SK-N-SH (cell line): ENCODE measurements at regions not wholly inside any gene's neighbourhood (a gene's known extent, or its start where the extent isn't known, plus 50 kb on each side); places are given as distances from the start of the nearest gene placed in this dataset.

ENCODE experiments used
- CTCF ChIA-PET: fragments of 300-600, 350-600 bp; formaldehyde crosslinking; extraction: SDS; loops from one replicate; lab custom pipeline; 2021; lab: Yijun Ruan, JAX
- POLR2A ChIA-PET: fragments of 350-600 bp; sonication (Branson Sonifier 250); formaldehyde crosslinking; extraction: SDS; loops from one replicate; lab custom pipeline; 2020; ENCODE audit warnings: antibody characterized with exemption, inconsistent platforms; lab: Yijun Ruan, JAX
- DNase-seq: peaks from one replicate; pipeline ENCODE4 v3.0.0; 2012
- H2AFZ ChIP-seq: fragments of 200-600 bp; sonication (generic); 2 replicates; pipeline ENCODE4 v1.8.1; 2016; ENCODE audit warnings: antibody characterized with exemption, mild to moderate bottlenecking, low read depth
- H3F3A ChIP-seq: fragments of 200-600 bp; sonication (generic); replicated peaks from 2 replicates; pipeline ENCODE3; 2016; ENCODE audit warnings: antibody characterized with exemption, mild to moderate bottlenecking; ENCODE audit not compliant: insufficient read depth
- H3K27ac ChIP-seq, 2 experiments: fragments of 200-500 bp in 1 of 2; fragments of 200-600 bp in 1 of 2; sonication (Bioruptor generic) in 1 of 2; sonication (generic), shearing (Covaris generic) in 1 of 2; 2 replicates each; pipeline versions ENCODE4 v1.5.1 to v1.6.1; 2014 to 2016; ENCODE audit warnings: low read depth in 2 of 2, inconsistent platforms in 1 of 2, low read length in 1 of 2, mild to moderate bottlenecking in 1 of 2, mixed read lengths in 1 of 2
- H3K27me3 ChIP-seq: fragments of 200-600 bp; sonication (generic), shearing (Covaris generic); 2 replicates; pipeline ENCODE4 v1.6.1; 2016; ENCODE audit warnings: mixed run types; ENCODE audit not compliant: insufficient read depth
- H3K36me3 ChIP-seq, 2 experiments: fragments of 200-500 bp in 1 of 2; fragments of 200-600 bp in 1 of 2; sonication (Bioruptor generic) in 1 of 2; sonication (generic) in 1 of 2; replicated peaks in 1 of 2; 2 replicates each; pipeline versions ENCODE3 to v1.5.1; 2014 to 2016; ENCODE audit warnings: low read length in 1 of 2, mild to moderate bottlenecking in 1 of 2; ENCODE audit not compliant: insufficient read depth in 2 of 2, control insufficient read depth in 1 of 2
- H3K4me1 ChIP-seq, 2 experiments: fragments of 200-500 bp in 1 of 2; fragments of 200-600 bp in 1 of 2; sonication (Bioruptor generic) in 1 of 2; sonication (generic), shearing (Covaris generic) in 1 of 2; 2 replicates each; pipeline versions ENCODE4 v1.5.1 to v1.6.1; 2014 to 2016; ENCODE audit warnings: low read depth in 1 of 2, low read length in 1 of 2, mixed run types in 1 of 2; ENCODE audit not compliant: insufficient read depth in 2 of 2, control insufficient read depth in 1 of 2
- H3K4me2 ChIP-seq: fragments of 200-600 bp; sonication (generic), shearing (Covaris generic); 2 replicates; pipeline ENCODE4 v1.6.1; 2017; ENCODE audit warnings: mixed run types
- H3K4me3 ChIP-seq, 2 experiments: fragments of 200-500 bp in 1 of 2; fragments of 200-600 bp in 1 of 2; sonication (Bioruptor generic) in 1 of 2; sonication (generic), shearing (Covaris generic) in 1 of 2; 2 replicates each; pipeline versions ENCODE4 v1.5.1 to v1.8.1; 2014 to 2016; ENCODE audit warnings: low read depth in 2 of 2, inconsistent platforms in 1 of 2, low read length in 1 of 2, mild to moderate bottlenecking in 1 of 2, mixed read lengths in 1 of 2, moderate library complexity in 1 of 2
- H3K79me2 ChIP-seq: fragments of 200-600 bp; sonication (generic); 2 replicates; pipeline ENCODE4 v1.8.1; 2017; ENCODE audit warnings: mild to moderate bottlenecking; ENCODE audit not compliant: insufficient read depth
- H3K9ac ChIP-seq: fragments of 200-600 bp; sonication (generic); 2 replicates; pipeline ENCODE4 v1.6.1; 2017; ENCODE audit warnings: mixed run types
- H3K9me2 ChIP-seq: fragments of 200-600 bp; sonication (generic); 2 replicates; pipeline ENCODE4 v1.6.1; 2017; ENCODE audit warnings: mixed run types
- H3K9me3 ChIP-seq: fragments of 200-600 bp; sonication (generic); 2 replicates; pipeline ENCODE4 v1.6.1; 2017; ENCODE audit warnings: mixed run types, mild to moderate bottlenecking, moderate library complexity
- H4K20me1 ChIP-seq: fragments of 200-600 bp; sonication (generic); 2 replicates; pipeline ENCODE4 v1.6.1; 2017; ENCODE audit warnings: mild to moderate bottlenecking, mixed run types; ENCODE audit not compliant: insufficient read depth
- EP300 ChIP-seq, 2 experiments: IDR thresholded peaks; 2 replicates each; pipeline versions ENCODE4 v1.4.0 to v1.6.1; 2012; ENCODE audit warnings: borderline replicate concordance in 1 of 2, low read depth in 1 of 2, low read length in 1 of 2
- EZH2phosphoT487 ChIP-seq: fragments of 200-600 bp; sonication (generic); IDR thresholded peaks from 2 replicates; pipeline ENCODE4 v1.6.1; 2017; ENCODE audit warnings: low read depth, mixed run types, mild to moderate bottlenecking, antibody characterized with exemption, moderate library complexity, borderline replicate concordance
- FOXJ3 ChIP-seq: sonication (generic); formaldehyde crosslinking; IDR thresholded peaks from 2 replicates; pipeline ENCODE4 v1.5.1; 2020; ENCODE audit warnings: mild to moderate bottlenecking, missing genetic modification reagents
- FOXM1 ChIP-seq: IDR thresholded peaks from 2 replicates; pipeline ENCODE4 v1.4.0; 2012; ENCODE audit warnings: low read depth, mild to moderate bottlenecking
- IRF3 ChIP-seq: fragments of 150-350 bp; IDR thresholded peaks from 2 replicates; pipeline ENCODE4 v1.6.1; 2016; ENCODE audit warnings: mild to moderate bottlenecking, low read depth, low read length
- MAX ChIP-seq: IDR thresholded peaks from 2 replicates; pipeline ENCODE4 v1.4.0; 2012; ENCODE audit warnings: low read depth
- MXI1 ChIP-seq: IDR thresholded peaks from 2 replicates; pipeline ENCODE4 v1.6.1; 2012; ENCODE audit warnings: mild to moderate bottlenecking, low read depth, low read length, improper control_type of control experiment
- NRF1 ChIP-seq: IDR thresholded peaks from 2 replicates; pipeline ENCODE4 v1.6.1; 2012; ENCODE audit warnings: low read depth, mild to moderate bottlenecking, low read length
- RCOR1 ChIP-seq: fragments of 150-350 bp; IDR thresholded peaks from 2 replicates; pipeline ENCODE4 v1.6.1; 2017; ENCODE audit warnings: antibody characterized with exemption, low read length
- RFX5 ChIP-seq: IDR thresholded peaks from 2 replicates; pipeline ENCODE4 v1.6.1; 2012; ENCODE audit warnings: mild to moderate bottlenecking, improper control_type of control experiment, low read length
- RXRA ChIP-seq: IDR thresholded peaks from 2 replicates; pipeline ENCODE4 v1.4.0; 2012; ENCODE audit warnings: low read depth, mild to moderate bottlenecking, borderline replicate concordance
- TCF12 ChIP-seq: IDR thresholded peaks from 2 replicates; pipeline ENCODE4 v1.4.0; 2012
- TEAD4 ChIP-seq: IDR thresholded peaks from 2 replicates; pipeline ENCODE4 v1.4.0; 2012; ENCODE audit warnings: mild to moderate bottlenecking, borderline replicate concordance; ENCODE audit not compliant: insufficient read depth
- ZBTB33 ChIP-seq: IDR thresholded peaks from 2 replicates; pipeline ENCODE4 v1.4.0; 2012; ENCODE audit warnings: low read depth, borderline replicate concordance
- WGBS: methylation state at CpG from one replicate; pipeline ENCODE4 v1.1.6; 2017; ENCODE audit warnings: low lambda C conversion rate; 5-methylcytosine and 5-hydroxymethylcytosine counted together

GRCh38 chr6:134702279-134702678, 247.6 kb downstream of the ALDH8A1 start:
- Histone ChIP-seq H3K4me3 (no peak overlapping the region), H3F3A (peaks cover 3% of the 10 kb centered on the region), H3K4me2 (no peak overlapping the region), H3K9ac (no peak overlapping the region), H3K9me2 (no peaks in the 10 kb centered on the region), H2AFZ (no peak overlapping the region), H3K9me3 (no peaks in the 10 kb centered on the region), H3K27me3 (no peaks in the 10 kb centered on the region), H3K79me2 (no peaks in the 10 kb centered on the region), H3K4me1 (peaks cover 0 to 6% of the 10 kb centered on the region in 2 experiments; a peak in 2 of 4 replicates), H4K20me1 (no peaks in the 10 kb centered on the region), H3K36me3 (no peaks in the 10 kb centered on the region), H3K27ac (no peak overlapping the region)
- no peak for TF ChIP-seq IRF3
- TF ChIP-seq MXI1 = no peak
- no peak for TF ChIP-seq FOXM1
- no peak for TF ChIP-seq ZBTB33
- TF ChIP-seq RCOR1 = no peak
- no peak for TF ChIP-seq NRF1
- no peak for TF ChIP-seq EZH2phosphoT487
- TF ChIP-seq RFX5 = no peak
- TF ChIP-seq RXRA = no peak
- TF ChIP-seq FOXJ3 (CRISPR knock-in tag) = no peak
- TF ChIP-seq MAX = no peak
- WGBS = 100% methylated on average over 1 of the region's 3 CpGs
- CTCF ChIA-PET = no interaction called here
- POLR2A ChIA-PET = no interaction called here
- no peak for DNase-seq

- no peak overlapping the region for H3K9ac ChIP-seq
- H3F3A ChIP-seq = no peaks in the 10 kb centered on the region
- CTCF ChIA-PET = no interaction called here
- H3K79me2 ChIP-seq = no peaks in the 10 kb centered on the region
- no peaks in the 10 kb centered on the region for H3K4me1 ChIP-seq
- no peak overlapping the region for H3K27ac ChIP-seq
- H3K27me3 ChIP-seq = no peaks in the 10 kb centered on the region
- H4K20me1 ChIP-seq = no peaks in the 10 kb centered on the region
- TF ChIP-seq EZH2phosphoT487 = no peak
- no peak for TF ChIP-seq EP300 (IDR thresholded peaks at IDR 0.05; ENCODE audit: borderline replicate concordance in 1 of 2, low read depth in 1 of 2, low read length in 1 of 2)
- TF ChIP-seq TCF12 = no peak
- no peak for TF ChIP-seq TEAD4
- no peak overlapping the region for H3K4me2 ChIP-seq
- H3K36me3 ChIP-seq = no peaks in the 10 kb centered on the region
- DNase-seq = no peak
- POLR2A ChIA-PET = no interaction called here
- WGBS = no CpG with 5 or more reads among the region's 1 CpG
- H3K9me3 ChIP-seq = no peaks in the 10 kb centered on the region
- H3K4me3 ChIP-seq = no peak overlapping the region
- H2AFZ ChIP-seq = no peak overlapping the region
- H3K9me2 ChIP-seq = no peaks in the 10 kb centered on the region
These were observed 248.6 kb downstream of the ALDH8A1 start for GRCh38 chr6:134701301-134701700.
